HG03175 (cell line): ENCODE measurements at regions not wholly inside any gene's neighbourhood (a gene's known extent, or its start where the extent isn't known, plus 50 kb on each side); places are given as distances from the start of the nearest gene placed in this dataset.
"Not testable (repeated sequence)": the region's sequence is repeated elsewhere in the genome, so short reads cannot be mapped to it uniquely, and the experiment has no call there.

Experiments
- ATAC-seq: cut with Tn5 transposase; IDR thresholded peaks from one replicate; pipeline ENCODE4 v1.9.1; 2021; ENCODE audit warnings: mild to moderate bottlenecking, moderate library complexity; ENCODE audit not compliant: unreplicated experiment

DNA sequence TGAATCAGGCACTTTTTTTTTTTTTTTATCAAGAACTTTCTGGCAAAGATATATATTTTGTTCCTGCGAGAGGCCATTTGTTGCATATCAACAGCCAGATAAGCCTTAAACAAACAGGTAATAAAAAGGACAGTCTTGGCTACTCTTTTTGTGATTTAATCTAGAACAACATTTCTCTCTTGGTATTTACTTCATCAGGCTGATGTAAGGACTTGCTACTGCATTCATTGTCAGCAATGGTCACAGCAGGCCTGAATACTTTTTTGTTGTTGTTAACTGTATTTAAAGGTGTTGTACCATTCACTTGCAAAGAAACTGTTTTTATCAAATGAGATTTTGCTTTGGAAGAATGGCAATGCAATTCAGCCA is 683.8 kb downstream of the IRS1 start:
- no peak for ATAC-seq

DNA sequence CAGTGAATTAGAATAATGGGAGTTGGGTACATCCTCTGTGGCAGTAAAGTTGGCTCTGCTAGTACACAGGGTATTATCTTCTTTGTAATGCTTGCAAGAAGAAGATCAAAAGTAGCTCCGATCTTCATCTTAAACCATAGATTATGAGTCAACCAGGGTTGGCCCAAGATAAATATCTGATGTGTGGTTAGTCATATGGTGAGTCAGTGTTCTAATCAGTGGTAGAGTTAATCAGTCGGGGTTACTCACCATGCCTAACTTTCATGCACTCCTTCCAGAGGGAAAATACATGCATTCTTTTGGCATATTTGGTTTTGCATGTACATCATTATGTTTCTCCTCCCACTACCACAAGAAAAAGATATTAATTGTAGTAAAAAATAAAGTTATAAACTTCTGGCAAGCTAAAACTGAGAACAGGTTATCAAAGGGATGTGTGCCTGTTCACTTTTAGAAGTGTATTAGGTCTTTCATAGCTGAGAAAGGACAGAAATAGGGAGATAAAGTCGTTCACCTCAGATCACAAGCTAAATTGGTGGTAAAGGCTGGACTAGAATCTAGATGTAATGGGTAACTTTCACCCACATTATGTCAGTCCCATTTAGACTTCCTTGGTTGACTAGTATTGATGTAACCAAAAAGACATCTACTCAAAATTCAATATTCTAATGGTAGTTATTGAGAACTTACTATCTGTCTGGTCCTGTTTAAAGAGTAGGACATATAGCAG is 684.4 kb downstream of the IRS1 start:
- no peak for ATAC-seq

DNA sequence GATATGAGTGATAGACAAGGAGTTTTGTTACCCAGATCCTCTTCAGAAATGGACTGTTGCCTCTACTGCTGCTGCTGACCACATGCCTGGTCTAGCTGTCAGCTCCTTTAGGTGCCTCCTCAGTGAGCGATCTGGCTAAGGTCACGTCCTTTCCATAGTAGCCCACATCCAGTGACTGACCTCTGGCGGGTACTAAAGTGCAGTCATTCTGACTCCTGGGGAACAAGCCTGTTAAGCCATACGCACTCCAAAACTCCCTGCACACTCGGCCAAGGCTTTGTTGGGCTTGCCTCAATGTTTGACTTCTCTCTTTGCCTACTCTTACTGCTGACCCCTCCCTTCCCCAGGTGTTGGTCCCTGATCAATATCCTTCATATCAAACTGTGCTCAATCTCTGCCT is 685.2 kb downstream of the IRS1 start:
- ATAC-seq, result no peak

DNA sequence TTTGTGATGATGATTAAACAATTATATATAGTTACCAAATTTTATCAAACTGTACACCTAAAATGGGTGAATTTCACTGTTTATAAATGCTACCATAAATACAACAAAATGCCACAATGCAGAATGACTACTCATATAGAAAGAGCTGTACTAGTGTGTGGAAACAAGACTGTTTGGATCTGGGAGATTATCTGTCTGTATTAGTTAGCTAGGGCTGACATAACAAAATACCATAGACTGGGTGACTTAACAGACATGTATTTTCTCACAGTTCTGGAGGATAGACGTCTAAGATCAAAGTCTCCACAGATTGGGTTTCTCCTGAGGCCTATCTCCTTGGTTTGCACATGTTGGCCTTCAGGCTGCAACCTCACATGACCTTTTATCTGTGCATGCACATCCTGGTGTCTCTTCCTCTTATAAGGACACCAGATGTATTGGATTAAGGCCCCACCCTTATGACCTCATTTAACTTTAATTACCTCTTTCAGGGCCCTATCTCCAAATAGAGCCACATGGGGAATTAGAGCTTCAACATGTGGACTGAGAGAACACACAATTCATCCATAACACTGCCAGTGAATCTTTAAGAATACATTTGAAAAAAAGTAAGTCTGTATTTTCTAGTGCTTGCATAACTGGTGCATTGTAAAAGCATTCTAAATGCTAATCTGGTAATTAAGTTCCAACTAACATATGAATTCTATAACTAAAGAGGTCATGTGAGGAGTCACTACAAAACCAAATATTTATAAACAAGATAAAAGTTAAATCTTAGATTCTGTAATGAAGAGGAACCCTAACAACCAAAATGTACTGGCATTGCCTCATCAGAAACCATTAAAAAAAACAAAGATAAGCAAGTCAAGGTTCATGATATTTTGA is 699.6 kb downstream of the NYAP2 start:
- ATAC-seq, result no peak

DNA sequence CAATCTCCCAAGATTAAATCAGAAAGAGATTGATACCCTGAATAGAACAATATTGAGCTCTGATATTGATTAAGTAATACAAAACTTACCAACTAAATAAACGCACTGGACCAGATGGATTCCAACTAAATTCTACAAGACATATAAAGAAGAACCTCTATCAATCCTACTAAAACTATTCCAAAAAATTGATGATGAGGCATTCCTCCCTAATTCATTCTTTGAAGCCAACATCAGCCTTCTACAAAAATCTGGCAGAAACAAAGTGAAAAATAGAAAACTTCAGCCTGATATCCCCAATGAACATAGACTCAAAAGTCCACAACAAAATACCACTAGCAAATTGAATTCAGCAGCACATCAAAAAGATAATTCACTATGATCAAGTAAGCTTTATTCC is 695.5 kb downstream of the NYAP2 start:
- ATAC-seq, result no peak

DNA sequence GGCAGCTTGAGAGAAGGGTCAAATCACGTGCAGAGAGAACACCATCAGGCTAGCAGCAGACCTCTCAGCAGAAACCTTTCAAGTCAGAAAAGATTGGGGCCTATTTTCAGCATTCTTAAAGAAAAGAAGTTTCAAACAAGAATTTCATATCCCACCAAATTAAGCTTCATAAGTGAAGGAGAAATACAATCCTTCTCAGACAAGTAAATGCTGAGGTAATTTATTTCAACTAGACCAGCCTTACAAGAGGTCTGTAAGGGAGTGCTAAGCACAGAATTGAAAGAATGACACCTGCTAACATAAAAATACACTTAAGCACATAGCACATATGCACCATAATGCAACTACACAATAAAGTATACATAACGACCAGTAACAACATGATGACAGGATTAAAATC is 693.9 kb downstream of the NYAP2 start:
- ATAC-seq, result no peak

DNA sequence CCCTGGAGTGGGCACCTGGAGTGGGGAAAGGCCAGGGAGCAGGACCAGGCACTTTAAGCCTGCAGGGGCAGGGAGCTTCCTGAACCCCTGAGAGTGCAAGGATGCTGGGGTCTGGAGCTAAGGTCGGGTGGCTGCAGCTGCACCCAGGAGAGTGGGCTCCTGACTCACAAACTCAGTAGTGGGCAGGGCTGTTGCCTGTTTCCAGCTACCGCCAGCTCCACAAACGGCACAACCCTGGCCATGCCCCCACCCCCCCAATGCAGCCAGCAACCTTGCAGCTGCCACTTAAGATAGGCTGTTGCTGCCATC is 688.8 kb downstream of the NYAP2 start:
- ATAC-seq, result no peak

DNA sequence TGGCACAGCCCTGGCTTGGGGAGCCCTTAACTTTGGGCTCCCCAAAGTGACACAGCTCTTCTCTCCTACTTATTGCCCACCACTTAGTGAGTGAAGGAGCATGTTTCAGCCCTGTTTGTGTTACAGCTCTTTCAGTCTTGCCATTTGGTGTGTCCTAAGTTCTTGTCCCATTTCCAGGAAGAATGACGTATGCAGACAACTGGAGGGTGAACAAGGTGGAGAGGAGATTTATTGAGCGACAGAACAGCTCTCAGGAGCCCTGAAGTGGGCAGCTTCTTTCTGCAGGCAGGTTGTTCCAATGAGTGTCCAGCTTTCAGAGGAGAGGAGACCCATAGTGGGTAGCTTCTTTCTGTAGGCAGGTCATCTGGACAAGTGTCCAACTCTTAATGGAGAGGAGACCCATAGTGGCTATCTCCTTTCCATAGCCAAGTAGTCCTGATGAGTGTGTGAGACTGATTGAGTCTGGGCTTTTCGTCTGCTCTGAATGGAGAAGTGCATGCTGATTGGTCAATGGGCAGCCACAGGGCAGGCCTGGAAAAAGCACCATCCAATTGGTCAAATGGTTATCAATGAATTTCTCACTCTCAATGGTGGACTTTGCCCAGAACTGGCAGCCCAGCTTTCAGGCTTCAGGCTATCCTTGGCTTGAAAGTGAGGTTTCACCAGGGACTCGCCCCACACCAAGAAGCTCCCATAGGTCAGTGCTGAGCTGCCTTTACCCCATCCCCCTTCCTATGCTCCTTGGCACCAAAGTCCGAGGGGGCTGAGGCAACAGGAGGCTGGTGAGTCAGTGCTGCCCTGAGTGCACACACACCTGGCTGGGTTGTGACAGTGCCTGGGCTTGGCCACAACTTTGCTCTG is 688.2 kb downstream of the NYAP2 start:
- ATAC-seq, result no peak

DNA sequence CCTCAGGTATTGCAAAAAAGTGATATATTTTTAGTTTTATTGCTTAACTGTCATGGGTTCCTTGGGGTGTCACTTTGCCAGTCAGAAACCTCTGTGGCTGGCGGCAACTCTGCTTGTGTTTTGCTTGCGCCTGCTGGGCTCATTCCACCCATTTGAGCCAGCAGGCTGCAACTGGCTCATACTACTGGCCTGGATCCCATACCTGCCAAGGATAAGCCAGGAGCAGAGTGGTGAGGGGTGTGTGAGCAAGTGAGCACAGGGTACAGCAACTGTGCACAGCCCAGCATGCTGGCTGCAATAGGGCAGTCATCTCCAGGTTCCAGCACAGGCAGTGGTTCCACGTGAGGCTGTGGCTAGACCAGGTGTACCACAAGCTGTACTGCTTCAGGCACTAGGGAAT is 687.5 kb downstream of the NYAP2 start:
- no peak for ATAC-seq

DNA sequence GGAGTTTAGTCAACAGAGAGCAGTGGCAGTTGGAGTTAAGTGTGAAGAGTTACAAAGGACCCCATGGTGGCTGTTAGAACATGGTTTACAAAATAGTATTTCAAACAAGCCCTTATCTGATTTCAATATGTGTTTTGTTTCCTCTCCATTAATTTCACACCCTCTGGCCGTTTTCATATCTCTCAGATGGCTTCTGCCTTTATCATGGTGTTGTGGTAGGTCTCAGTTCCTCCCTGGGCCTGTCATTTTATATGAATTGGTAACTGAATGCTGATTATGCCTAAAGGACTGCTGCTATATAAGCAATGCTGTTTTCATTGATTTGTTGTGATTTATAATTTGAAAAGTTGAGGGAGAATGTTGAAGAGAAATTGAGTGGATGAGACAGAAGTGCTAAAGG is 686.7 kb downstream of the NYAP2 start:
- ATAC-seq, result peak; percentile 55

DNA sequence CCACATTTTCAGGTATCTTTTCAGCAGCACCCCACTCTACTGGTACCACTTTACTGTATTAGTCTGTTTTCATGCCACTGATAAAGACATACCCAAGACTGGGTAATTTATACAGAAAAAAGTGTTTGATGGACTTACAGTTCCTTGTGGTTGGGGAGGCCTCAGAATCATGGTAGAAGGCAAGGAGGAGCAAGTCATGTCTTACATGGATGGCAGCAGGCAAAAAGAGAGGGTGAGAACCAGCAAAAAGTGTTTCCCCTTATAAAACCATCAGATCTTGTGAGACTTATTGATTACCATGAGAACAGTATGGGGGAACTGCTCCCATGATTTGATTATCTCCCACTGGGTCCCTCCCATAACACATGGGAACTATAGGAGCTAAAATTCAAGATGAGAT is 685.9 kb downstream of the NYAP2 start:
- not testable (repeated sequence) for ATAC-seq

DNA sequence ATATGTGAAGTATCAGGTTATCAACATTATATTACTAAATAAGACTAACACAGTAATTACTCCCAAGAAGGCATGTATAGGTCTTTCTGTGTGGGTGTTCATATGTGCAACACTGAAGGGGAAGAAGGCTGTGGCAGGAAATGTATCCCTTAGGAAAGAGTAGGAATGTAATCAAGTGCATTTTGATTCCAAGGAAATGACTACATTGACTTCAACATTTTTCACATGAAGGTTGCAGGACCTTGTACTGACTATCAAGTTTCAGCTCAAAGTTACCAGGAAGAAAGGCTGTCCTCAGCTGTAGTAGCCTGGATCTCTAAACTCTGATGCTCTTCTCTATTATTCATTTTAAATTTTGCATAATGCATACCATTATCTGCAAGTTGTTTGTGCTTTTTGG is 680.8 kb downstream of the NYAP2 start:
- ATAC-seq, result no peak

DNA sequence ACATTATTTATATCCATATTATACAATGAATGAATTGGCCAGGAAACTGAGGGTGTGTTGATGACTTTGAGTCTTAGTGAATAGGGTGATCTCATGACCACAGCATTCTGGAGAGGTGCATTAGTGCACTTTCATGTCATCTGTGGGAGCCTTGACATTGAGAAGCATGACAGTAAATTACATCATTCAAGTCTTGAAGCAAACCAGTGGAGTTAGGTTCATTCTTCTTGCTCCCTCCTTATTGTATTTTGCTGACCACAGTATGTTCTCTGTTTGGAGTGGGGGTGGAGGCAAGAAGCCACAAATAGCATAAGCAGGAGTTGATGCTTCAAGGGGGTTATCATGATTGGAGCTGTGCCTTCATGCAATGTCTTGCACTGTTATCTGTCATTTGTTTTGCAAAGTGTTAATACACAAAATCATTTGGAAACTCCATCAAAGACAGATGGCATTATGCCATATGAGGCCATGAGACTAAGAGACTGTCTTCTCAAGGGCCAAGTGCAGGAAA is 680.2 kb downstream of the NYAP2 start:
- ATAC-seq, result no peak

DNA sequence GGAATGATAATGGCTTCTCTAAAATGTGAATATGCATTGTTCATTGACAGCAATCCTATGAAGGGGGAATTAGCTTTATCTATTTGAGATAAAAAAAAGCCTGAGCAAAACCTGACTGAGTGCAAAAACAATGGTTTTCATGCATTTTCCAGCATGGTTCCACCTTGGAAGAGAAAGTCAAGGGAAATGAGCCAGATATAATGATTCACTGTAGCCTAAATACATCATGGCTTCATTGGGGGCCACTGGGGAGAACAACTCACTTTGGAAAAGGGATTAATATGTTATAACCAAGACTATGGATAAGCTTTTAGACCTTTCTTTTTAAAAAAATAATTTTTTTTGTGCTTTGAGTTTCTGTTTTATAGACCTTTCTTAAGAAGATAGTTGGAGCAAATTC is 679.7 kb downstream of the NYAP2 start:
- no peak for ATAC-seq

DNA sequence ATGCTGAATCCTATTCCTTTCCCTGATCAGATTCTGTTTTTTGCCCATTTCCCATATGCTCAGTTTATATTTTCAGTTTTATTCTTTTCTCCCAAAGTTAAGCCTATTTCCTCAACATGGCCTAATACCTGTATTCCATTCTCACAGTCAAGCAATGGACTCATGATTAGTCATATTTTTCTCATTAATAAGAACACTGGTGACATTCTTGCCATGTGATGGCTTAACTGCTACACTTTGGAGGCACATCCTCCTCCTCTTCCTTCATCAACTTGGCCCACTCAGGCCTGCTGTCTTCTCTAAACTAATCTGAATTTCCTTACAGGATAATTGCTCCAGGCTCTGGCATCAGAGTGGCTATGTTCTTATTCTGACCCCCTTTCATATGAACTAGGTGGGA is 679.2 kb downstream of the NYAP2 start:
- no peak for ATAC-seq

DNA sequence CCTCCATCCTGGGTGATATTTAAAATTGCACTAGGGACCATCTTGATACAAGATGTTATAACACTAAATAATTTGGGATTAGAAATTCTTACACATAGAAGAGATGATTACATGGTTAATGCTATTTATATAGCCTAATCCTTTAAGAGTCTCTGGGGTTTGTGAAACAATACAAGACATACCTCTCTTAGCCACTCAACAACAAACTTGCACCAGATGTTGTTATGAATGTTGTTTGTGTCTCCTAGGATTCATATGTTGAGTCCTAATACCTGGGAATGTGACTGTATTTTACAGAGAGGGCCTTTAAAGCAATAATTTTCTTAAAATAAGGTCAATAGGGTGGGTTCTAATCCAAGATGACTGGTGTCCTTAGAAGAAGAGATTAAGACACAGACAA is 678.3 kb downstream of the NYAP2 start:
- ATAC-seq, result no peak

DNA sequence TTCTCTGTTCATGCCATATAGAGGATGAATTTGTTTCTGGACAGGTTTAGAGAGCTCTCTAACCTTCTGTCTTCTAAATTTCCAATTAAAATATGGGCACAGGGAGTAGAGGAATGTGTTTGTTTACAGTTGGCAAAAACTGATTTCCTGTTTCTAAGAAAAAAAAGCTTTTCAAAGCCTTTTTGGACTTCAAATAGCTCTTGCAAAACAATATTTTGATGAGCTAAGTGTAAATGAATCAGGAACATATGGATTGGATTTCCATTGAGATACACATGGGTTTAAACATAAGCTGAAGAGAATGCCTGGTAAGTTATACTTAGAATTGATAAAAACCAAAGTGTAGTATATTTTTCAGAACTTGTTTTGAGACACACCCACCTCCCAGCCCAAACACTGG is 677.5 kb downstream of the NYAP2 start:
- no peak for ATAC-seq

DNA sequence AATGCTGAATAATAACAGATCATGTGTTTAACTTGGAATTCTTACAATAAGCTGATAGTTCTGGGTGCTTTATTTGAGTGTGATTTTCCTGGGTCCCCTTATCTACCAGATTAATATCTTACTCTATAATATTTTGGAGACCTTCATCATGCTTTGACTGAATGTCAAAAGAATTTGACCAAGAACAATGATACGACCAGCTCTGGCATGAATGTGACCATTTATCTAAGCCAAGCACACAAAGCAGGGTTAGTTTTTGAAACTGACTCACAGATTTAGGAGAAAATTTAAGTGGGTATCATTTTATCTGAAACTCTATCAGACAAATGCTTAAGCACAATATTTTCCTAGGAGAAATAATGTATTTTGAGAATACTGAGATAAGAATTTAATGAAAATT is 677.0 kb downstream of the NYAP2 start:
- ATAC-seq, result no peak

DNA sequence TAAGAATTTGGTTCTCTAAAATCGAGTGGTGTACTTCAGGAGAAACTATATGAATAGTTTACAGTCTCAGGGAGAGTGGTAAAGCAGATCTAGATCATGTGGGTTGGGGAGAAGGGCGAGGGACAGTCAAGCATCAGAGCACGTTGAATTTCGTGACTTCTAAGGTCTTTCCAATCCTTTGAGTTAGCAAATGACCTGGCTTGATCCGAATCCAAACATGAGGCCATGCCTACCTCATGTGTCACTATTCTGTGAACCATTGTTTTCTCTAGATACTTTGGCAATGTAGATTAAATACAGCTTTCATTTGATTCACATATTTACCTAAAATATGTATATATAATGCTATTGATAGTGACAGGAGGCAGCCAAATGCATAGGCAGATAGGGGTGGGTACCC is 674.9 kb downstream of the NYAP2 start:
- ATAC-seq, result no peak

DNA sequence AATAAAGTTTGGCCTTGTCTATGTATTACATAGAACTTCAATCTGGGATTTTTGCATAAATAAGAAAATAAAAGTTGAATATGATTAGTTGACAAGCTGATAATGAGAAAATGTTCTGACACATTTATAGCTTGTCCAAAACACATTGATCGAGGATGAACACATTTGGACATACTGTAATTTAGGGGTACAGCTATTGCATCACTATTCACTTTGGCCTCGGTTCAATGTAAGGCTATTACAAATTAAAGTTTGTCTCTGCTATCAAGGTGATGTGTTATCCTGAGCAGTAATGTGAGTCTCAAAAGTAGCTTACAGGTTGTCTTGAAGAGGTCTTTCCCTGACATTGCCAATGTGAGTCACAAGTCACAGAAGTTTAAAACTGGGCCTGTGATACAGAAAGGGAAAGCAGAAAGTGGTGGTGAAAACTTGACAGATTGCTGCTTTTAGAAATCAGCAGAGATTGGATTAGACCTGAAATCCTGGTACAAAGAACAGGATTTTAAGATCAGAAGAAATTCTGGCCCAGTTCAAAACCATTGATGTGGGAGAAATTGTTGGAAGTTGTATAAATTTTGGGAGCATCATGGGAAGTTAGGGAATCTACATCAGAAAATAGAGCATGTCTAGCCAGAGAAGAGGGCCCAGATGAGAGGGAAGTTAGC is 674.1 kb downstream of the NYAP2 start:
- no peak for ATAC-seq

DNA sequence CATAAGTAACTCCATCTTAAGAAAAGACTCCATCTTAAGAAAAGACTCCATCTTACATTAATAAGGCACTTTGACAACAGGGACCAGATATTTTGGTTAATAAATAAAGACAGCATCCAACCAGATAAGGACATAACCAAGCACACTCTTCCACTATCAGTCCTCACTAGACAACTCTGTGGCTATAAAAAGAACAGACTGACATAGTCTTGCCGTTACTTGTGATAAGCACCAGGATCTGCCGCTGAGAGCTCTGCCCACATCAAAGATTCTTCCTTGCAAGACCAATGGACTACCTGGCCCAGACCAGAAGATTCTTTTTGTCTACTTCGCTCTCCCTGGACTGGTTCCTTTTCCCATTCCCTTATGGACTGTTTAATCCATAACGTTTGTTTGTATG is 667.4 kb downstream of the NYAP2 start:
- ATAC-seq, result no peak
